DMS79 treated with DMSO at 0.1 percent for 48 hours (cell line): ENCODE measurements at regions not wholly inside any gene's neighbourhood (a gene's known extent, or its start where the extent isn't known, plus 50 kb on each side); places are given as distances from the start of the nearest gene placed in this dataset.
"Not testable (repeated sequence)": the region's sequence is repeated elsewhere in the genome, so short reads cannot be mapped to it uniquely, and the experiment has no call there.

ENCODE experiments used
- DNase-seq: peaks from one replicate; lab custom pipeline; 2025; lab: John Stamatoyannopoulos, UW

- DNase-seq: no peak
These were observed 75.7 kb upstream of the CTBP2 start for GRCh38 chr10:125236091-125236490.

- DNase-seq: no peak
These were observed 75.0 kb upstream of the CTBP2 start for GRCh38 chr10:125235093-125236069.

GRCh38 chr10:125234576-125234975 lies 74.2 kb upstream of the CTBP2 start:
- DNase-seq: not testable (repeated sequence)

- no peak for DNase-seq
These were observed 73.4 kb upstream of the CTBP2 start for GRCh38 chr10:125233726-125234125.

- no peak for DNase-seq
These were observed 72.5 kb upstream of the CTBP2 start for GRCh38 chr10:125232841-125233240.

- DNase-seq: no peak
These were observed 71.6 kb upstream of the CTBP2 start for GRCh38 chr10:125231813-125232475.

- DNase-seq: no peak
These were observed 70.9 kb upstream of the CTBP2 start for GRCh38 chr10:125231116-125231812.

GRCh38 chr10:125230251-125230650 lies 69.9 kb upstream of the CTBP2 start:
- DNase-seq: no peak

GRCh38 chr10:125228245-125228940 lies 68.0 kb upstream of the CTBP2 start:
- DNase-seq: not testable (repeated sequence)

- no peak for DNase-seq
These were observed 67.2 kb upstream of the CTBP2 start for GRCh38 chr10:125227546-125227945.

GRCh38 chr10:125226823-125227222 lies 66.5 kb upstream of the CTBP2 start:
- DNase-seq: no peak

GRCh38 chr10:125226005-125226404 lies 65.6 kb upstream of the CTBP2 start:
- DNase-seq: no peak

GRCh38 chr10:125225051-125225450 lies 64.7 kb upstream of the CTBP2 start:
- no peak for DNase-seq

- DNase-seq: no peak
These were observed 62.3 kb upstream of the CTBP2 start for GRCh38 chr10:125222515-125223308.

GRCh38 chr10:125221716-125222115 lies 61.4 kb upstream of the CTBP2 start:
- no peak for DNase-seq

GRCh38 chr10:125219776-125220175 lies 59.4 kb upstream of the CTBP2 start:
- DNase-seq: no peak

- DNase-seq: no peak
These were observed 58.6 kb upstream of the CTBP2 start for GRCh38 chr10:125218967-125219366.

GRCh38 chr10:125217990-125218675 lies 57.8 kb upstream of the CTBP2 start:
- DNase-seq: no peak

GRCh38 chr10:125216861-125217260 lies 56.5 kb upstream of the CTBP2 start:
- DNase-seq: no peak

GRCh38 chr10:125216309-125216708 lies 55.9 kb upstream of the CTBP2 start:
- no peak for DNase-seq

- DNase-seq: no peak
These were observed 53.9 kb upstream of the CTBP2 start for GRCh38 chr10:125214283-125214570.
